NCI-H128 (cell line): ENCODE measurements at regions not wholly inside any gene's neighbourhood (a gene's known extent, or its start where the extent isn't known, plus 50 kb on each side); places are given as distances from the start of the nearest gene placed in this dataset.
A peak's percentile ranks its signal among the peaks of the same experiment; 100 is the strongest.
"Not testable (repeated sequence)": the region's sequence is repeated elsewhere in the genome, so short reads cannot be mapped to it uniquely, and the experiment has no call there.

Experiments used
- DNase-seq: peaks from one replicate; lab custom pipeline; 2025; ENCODE audit not compliant: unreplicated experiment; lab: John Stamatoyannopoulos, UW

DNA sequence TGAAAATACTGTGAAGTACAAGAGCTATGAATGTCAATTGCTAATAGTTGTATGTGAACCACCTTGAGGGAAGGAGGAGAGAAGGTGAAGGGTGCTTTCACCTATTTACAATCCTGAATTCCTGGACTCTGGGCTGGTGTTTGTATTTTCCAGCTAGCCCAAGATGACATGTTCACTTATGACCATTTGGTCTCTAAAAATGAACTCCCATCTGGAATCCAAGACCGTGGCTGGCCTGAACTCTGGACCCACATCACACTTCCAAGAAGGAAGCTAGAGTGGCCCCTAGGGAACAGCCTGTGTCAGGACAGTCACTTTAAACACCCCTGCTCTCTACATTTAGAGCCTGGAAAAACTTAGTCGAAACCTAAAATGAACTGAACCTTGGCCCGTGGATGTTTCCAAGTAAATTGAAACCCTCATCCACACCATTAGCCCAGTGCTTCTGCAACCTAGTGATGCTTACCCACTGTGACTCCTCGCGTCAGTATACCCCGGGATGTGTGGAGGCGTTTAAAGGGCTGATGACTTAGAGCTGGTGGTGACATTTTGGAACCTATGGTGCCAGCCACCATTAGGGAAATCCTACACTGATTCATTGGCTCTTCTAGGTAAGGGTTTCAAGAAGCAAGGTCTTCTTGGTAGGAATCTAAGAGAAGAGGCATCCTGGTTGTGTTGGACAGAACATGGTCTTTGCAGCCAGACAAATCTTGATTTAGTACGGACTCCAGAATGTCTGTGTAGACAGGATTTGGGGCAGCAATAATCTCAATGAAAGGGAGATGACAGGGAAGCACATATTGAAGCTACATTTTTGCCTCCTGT lies 171.5 kb upstream of the IRF2BP2 start:
- DNase-seq = no peak

DNA sequence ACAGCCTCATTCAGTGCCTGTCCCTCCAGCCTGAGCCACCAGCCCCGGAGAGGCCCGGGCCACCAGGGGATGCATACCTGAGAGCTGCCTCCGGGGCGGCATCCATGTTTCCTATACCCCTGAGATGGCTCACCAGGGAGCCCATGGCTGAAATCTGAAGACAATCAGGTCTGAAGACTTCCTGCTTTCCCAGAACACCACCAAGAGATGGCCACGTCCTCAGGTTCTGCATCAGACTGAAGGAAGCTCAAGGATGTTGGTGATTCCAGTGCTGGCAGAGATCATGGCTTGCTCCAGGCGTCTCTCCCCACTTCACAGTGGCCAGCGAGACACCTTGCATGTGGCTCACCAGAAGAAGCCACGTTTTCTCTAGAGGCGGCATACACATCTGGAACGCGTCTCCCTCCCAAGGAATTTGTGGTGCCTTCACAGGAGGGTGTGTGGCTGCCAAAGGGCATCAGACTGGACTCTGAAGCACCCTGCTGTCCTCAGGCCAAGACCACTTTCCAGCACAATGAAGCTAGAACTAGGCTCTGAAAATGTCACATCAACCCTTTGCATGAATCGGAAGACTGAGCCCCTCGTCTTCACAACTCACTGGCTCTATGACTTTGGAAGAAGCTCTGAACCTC lies 170.7 kb upstream of the IRF2BP2 start:
- no peak for DNase-seq

DNA sequence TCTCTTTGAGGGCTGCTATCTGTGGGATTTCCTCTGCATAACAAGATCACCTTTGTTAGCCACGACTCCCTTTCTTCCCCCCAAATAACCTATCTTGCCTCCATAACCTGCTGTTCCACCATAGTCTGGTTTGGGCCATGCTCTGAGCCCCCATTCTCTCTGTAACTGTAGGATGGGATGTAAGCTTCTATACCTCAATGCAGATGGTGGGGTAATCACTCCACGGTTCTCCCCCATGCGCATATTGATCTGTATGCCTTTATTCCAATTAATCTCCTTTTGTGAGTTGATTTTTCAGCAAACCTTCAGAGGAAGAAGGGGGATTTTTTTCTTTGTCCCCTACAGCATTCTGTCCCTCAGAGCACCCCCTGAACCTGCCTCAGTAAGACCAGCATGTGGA lies 170.1 kb upstream of the IRF2BP2 start:
- no peak for DNase-seq

DNA sequence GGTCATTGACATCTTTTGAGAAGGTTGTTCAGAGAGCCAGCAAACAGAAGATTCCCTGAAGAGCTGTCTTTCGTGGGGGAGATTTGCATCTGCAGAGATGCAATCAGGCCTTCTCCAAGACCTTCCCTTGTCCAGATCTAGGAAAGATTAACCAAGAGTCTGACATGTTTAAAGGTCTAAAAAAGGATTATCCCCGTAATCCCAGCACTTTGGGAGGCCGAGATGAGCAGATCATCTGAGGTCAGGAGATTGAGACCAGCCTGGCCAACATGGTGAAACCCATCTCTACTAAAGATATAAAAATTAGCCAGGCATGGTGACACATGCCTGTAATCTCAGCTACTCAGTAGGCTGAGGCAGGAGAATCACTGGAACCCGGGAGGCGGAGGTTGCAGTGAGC lies 169.6 kb upstream of the IRF2BP2 start:
- not testable (repeated sequence) for DNase-seq

DNA sequence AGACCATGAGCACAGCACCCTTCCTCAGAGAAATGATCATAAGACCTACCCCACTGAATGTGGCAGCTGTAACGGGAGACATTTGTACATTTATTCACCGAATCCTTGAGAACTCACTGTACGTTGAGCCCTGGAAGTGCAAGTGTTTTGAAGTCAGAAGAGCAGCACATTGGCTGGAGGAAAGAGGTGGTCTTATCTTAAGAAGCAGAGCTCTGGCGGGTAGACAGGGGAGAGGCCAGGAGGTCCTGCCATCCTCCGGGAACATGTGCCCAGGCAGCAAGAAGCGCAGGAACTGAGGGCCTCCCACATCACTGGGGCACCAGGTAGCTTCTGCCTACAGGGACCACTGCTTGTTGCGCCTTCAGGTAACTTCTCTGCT lies 169.2 kb upstream of the IRF2BP2 start:
- no peak for DNase-seq

DNA sequence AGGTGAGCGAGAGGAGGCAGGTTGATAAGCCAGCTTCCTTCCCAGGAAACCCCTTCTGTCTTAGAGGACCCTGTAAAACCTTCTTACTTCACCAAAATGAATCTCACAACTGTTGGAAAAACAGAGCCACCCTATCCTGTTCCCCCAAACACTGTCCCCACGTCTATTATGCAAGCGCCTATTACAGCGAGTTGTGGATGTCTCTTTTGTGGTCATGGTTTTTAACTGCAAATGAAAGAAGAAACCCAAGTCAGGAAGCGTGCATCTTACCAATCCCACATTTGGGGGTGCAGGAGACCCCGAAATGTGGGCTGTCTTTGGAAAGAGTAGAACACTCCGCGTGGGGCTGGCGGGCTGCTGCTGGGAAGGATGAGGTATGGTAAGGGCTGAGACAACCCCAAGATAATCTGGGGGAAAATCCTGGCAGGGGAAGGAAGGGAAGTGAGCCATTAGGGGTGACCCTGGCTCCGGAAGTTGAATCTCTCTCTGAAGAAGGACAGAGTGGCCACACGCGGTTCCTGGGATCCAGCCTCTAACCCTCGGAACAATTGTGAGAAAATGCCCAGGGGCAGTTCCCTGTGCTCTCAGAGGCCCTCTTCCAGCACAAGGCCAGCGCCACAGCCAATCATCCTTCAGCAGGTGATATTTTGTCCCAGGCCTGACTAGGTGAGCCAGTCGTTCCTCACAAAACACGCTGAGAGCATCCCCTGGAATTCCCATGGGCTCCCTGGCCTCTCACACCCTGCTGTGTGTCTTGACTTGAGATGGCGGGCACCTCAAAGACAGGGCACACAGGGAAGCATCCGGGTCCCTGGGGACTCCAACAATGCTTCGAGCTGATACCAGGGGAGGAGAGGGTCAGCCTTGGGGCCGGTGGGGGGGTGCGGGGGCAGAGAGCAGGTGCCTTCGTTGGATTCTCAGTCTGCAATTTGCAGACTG lies 168.5 kb upstream of the IRF2BP2 start:
- no peak for DNase-seq

DNA sequence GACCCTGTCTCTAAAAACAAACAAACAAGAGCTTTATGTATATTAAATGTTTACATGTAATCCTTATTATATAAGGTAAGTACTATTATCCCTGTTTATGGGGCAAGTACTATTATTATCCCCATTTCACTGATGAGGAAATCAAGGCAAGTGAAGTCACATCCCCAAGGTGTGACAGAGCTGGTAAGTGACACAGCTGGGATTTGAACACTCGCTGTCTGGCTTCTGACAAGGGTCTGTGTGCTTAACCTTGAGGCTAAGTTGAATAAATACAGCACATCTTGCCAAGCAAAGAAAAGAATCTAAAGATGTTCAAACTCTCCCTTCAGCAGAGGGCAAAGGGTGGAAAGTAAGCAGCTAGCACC lies 167.9 kb upstream of the IRF2BP2 start:
- DNase-seq = no peak

DNA sequence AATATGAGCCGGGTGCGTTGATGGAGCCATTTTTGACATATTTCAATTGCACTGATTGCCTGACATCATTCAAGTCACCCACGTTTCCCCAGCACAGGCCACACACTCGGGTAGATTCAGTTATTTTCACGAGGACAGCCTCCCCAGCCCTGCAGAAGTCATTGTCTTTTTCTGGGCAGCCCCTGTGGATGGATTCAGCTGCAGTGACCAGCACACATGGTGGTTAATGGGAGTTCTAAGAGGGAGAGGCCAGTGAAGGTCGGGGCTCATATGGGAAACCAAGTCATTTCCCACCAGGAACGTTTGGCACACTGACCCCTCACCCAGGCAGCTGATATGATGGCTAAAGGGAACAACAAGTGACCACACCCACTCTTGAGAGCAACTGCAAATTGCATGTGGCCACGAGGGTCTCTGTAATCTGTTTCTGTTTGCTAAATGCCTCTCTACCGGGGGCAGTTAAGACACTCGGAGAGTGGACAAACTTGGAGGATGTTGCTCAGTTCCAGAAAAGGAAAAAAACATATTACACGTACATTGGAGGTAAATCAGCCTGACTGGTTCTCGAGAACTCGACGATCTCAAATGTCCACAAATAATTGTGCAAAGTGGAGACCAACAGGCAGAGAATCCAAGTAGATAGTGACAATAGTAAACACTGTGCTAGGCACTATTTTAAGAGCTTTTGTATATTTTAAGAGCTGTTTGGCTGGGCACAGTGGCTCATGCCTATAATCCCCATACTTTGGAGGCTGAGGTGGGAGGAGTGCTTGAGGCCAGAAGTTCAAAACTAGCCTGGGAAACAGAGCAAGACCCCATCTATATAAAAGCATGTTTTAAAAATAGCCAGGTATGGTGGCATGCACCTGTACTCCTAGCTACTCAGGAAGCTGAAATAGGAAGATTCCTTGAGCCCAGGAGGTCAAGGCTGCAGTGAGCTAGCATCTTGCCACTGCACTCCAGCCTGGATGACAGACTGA lies 167.2 kb upstream of the IRF2BP2 start:
- no peak for DNase-seq

DNA sequence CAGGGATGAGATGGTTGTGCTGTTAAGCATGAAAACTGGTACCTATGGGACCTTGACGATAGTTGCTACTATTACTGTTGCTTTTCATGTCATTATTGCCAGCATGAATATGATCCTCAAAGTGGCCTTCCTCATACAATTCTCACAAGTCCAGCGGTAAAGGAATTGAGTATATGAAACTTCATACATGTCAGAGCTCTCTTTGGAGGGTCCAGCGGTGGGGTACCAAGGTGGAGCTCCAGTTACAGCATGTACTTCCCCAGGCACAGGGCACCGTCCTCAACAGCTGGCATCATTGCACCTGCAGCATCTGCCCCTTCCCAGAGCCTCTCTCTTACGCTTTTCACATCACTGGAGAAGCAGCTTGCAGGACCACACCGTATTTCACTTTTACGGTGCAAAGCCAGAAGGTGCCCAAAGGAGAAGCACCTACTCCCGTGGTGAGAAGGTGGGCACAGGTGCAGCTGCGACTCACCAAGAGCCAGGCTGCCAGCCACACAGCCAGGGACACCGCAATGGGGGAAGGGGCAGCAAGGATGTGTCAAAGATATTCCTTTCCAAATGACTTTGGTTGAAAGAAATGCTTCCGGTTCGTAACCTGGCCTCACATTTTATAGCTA lies 166.4 kb upstream of the IRF2BP2 start:
- DNase-seq = no peak

DNA sequence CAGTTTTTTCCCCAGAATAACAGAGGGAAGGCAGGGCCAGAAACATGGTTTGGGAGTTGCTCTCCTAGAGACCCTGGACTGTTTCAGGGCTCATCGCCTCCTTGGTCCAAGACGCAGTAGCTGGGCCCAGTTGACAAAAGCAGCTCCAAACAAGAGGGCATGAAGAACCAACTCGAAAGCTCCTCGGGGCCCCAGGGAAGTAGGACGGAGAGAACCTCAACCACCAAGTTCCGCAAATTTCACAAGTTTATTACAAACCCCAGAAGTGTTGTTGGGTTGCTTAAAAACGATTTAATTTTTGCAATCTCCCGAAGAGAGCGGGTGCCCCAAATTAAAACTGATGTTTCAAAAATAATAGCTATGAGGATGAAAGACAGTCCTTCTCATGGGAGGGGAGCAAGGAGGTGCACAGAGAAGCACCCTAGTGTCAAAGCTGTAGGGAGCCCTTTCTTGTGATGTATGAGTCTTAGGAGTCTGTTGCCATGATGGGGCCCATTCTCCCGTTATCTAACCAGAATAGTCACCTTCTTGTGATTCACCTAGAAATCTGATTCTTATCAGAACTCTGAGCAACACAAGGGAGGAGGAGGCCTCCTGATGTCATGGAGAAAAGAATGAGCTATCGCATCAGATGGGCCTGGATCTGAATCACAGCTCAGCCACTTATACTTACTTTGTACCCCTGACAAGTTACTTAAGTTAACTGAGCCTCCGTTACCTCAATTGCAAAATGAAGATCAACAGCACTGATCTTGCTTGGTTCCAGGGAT lies 165.7 kb upstream of the IRF2BP2 start:
- no peak for DNase-seq

DNA sequence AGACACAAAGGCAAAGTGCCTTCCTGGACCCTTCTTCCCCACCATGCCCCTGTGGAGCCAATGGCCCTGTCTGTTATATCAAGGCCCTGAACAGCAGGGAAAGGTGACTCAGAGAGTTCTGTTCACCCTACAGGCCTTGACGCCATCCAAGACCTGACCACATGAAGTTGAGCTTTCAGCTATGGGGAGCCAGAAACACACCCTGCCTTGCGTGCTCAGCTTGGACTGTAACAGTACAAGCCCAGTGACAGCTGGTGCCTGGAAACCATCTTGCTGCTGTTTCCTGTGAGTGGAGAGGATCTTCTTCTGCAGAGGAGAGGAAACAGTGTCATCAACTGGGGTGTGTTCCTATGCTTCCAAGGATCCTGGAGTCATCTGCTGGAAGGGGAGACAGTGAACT lies 165.0 kb upstream of the IRF2BP2 start:
- DNase-seq = no peak

DNA sequence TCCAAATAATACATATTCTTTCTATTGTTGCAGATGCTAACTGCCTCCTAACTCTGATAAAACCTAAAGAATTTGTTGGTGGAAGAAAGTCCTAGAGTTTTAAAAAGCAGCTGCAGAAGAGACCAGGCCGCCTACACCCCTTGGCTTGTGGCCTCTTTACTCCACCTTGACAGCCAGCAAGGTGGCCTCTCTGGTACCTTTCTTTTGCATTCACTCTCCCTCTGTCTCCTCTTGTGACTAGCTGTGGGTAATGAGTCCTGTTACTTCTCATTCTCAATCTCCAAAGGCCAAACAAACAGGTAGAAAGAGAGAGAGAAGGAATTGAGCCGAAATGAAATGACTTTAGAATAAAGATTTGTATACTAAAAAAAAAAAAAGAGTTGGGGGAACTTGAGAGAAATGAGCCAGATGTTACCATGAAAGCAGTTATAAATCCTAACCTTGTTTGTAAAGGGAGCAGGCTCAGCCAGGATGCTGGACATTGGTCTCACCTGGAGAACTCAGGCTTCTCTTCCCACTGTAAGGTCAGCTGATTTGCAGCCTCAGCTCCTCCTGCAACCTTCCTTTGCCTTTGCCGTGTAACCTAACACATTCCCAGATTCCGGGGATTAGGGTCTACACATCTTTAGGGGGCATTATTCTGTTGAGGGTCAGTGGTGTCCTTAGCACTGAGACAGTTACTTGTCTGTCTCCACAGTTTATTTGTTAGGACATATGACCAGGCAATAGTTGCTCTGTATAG lies 164.1 kb upstream of the IRF2BP2 start:
- no peak for DNase-seq

DNA sequence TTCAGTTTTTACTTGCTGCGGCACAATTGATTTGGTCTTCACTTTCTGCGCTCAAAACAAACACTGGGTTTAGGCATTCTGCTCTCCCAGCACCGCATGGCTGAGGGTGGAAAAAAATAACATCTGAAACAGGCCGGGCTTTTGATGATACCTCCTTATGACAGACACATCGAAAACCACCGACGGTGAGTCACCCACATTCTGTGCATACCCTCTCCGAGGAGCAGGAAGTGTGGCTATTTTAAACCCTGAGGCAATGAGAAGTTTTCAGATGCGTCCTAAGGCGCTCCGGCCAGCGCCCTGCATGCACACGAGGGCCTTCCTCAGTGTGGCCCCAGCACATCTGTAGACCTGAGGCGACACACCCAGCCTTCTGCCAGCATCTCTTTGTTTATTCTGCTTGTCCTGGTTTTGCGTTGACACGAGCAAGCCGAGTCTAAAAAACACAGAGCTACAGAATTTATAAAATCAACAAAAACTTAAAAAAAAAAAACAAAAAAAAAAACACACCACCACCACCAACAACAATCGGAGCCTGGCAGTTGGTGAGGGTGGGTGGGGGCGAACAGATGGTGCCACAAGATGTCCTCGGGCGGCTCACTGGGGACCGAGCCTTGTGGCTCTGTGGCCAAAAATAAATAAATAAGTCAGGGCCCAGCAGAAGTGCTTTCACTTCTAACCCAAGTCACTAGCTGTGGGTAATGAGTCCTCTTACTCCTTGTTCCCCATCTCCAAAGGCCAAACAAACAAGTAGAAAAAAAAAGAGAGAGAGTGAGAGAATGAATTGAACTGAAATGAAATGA lies 162.6 kb upstream of the IRF2BP2 start:
- peak; percentile 71 for DNase-seq

DNA sequence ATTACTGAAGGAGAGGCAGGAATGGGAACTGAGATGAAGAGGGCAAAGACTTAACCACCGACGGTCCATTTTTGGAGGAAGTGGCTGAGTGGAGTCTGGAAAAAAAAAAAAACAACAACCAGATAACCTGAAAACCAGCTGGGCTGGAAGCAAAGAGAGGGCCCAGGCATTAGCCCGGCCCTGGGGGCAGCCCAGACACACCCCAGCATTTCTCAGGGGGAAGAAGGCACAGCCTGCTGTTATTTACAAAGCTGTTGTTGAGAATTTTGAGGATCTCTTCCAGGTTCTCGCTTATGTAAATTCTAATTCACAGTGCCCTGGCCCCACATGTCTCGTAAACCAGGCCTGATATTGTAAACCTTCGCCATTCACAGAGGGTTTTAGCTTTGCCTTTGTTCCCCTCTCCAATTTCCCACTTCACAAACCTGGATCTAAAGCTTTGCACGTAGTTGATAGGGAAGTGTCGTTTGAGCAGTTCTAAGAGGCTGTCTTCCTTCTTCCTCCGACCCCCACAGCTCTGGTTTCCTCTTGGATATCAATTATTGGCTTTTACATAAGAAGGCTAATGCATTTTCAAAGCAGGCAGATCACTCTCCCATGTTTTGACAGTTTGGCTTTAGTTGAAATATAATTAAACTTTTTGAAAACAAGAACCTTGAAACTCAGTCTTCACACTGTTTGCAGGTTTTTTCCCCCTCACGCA lies 161.8 kb upstream of the IRF2BP2 start:
- peak; percentile 88 for DNase-seq

DNA sequence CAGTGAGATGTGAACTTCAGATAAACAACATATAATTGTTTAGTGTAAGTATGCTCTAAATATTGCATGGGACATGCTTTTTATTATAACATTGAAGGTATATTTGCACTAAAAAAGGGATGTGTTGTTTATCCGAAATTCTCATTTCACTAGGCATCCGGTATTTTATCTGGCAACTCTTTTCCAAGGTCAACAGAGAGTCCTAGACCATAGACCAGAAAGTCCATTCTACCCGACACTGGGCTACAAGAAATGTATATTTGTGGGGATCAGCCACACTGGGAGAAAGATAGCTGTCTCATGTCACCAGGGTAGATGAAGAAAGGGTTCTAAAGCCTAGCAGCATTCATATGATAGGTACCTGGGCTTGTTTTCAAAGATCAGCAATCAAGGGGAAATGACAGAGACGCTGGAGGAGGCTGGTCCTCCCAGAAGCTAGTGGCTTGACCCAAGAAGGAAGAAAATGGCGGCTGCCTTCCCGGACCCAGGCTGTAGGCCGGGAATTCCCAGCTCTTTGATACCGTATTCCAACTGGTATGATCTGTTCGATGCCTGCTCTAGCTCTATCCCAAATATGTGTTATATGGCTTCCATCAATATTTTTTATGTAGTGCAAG lies 161.1 kb upstream of the IRF2BP2 start:
- DNase-seq = no peak

DNA sequence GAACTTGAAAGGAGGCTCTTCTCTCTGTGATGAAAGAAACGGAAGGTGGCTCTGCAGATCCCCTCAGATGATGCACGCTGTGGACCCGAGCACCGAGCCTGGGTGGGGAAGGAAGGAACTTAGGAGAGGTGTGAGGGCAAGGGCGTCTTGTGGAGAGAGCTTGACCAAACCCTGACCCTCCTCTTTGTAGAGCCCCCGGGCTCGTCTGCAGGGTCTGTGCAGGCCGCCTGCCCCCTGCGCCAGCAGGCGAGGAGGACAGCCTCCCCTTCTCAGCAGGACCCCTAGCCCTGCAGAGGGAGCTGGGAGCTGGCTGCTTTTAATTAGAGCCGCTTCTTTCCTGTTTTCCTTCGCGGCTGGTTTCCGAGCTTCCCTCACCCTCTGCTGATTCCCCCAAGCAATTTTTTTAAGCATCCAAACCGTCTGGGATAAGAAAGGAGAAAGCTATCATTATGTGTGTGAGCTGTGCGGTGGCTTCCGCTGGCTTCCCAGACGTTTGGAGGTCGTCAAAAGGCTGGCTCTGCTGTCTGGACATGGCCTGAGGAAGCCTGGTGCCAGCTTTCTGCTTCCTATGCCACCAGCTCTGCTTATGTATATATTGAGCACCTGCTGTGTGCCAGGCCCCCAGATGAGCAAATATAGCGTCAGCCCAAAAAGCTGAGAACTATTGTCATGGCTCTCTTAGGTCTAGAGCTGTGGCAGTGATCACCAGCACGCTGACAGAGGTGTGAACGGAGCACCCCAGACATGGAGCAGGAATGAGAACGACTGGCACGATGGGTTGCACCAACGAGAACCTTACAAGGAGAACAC lies 160.2 kb upstream of the IRF2BP2 start:
- no peak for DNase-seq
